GM18858 (cell line): ENCODE measurements at regions not wholly inside any gene's neighbourhood (a gene's known extent, or its start where the extent isn't known, plus 50 kb on each side); places are given as distances from the start of the nearest gene placed in this dataset.

Source experiments
- ATAC-seq: cut with Tn5 transposase; IDR thresholded peaks from one replicate; pipeline ENCODE4 v1.9.1; 2021; ENCODE audit not compliant: unreplicated experiment

- ATAC-seq, result no peak
These were observed 161.2 kb upstream of the NRSN1 start for GRCh38 chr6:23964865-23965264.

- ATAC-seq, result no peak
These were observed 156.7 kb upstream of the NRSN1 start for GRCh38 chr6:23969344-23969743.

- ATAC-seq, result no peak
These were observed 148.3 kb upstream of the NRSN1 start for GRCh38 chr6:23977706-23978105.

GRCh38 chr6:23980965-23981364, 145.1 kb upstream of the NRSN1 start:
- ATAC-seq, result no peak

- no peak for ATAC-seq
These were observed 144.1 kb upstream of the NRSN1 start for GRCh38 chr6:23981923-23982322.

- no peak for ATAC-seq
These were observed 142.3 kb upstream of the NRSN1 start for GRCh38 chr6:23983735-23984134.

GRCh38 chr6:23985015-23985414, 141.0 kb upstream of the NRSN1 start:
- no peak for ATAC-seq

GRCh38 chr6:23989885-23990533, 136.0 kb upstream of the NRSN1 start:
- ATAC-seq, result no peak

GRCh38 chr6:23994013-23994412, 132.0 kb upstream of the NRSN1 start:
- no peak for ATAC-seq

- no peak for ATAC-seq
These were observed 122.0 kb upstream of the NRSN1 start for GRCh38 chr6:24004062-24004461.

GRCh38 chr6:24004659-24005058, 121.4 kb upstream of the NRSN1 start:
- ATAC-seq, result no peak

- ATAC-seq, result no peak
These were observed 119.8 kb upstream of the NRSN1 start for GRCh38 chr6:24006254-24006653.

GRCh38 chr6:24009319-24009718, 116.7 kb upstream of the NRSN1 start:
- no peak for ATAC-seq

- ATAC-seq, result no peak
These were observed 115.9 kb upstream of the NRSN1 start for GRCh38 chr6:24010133-24010532.

- no peak for ATAC-seq
These were observed 109.7 kb upstream of the NRSN1 start for GRCh38 chr6:24016286-24016685.

- no peak for ATAC-seq
These were observed 109.2 kb upstream of the NRSN1 start for GRCh38 chr6:24016857-24017256.

- ATAC-seq, result no peak
These were observed 106.6 kb upstream of the NRSN1 start for GRCh38 chr6:24019393-24019792.

GRCh38 chr6:24019830-24020229, 106.2 kb upstream of the NRSN1 start:
- ATAC-seq, result no peak

- no peak for ATAC-seq
These were observed 100.0 kb upstream of the NRSN1 start for GRCh38 chr6:24026050-24026449.

GRCh38 chr6:24031496-24031895, 94.5 kb upstream of the NRSN1 start:
- ATAC-seq, result no peak

- ATAC-seq, result no peak
These were observed 92.9 kb upstream of the NRSN1 start for GRCh38 chr6:24032896-24033688.

GRCh38 chr6:24043848-24044247, 82.2 kb upstream of the NRSN1 start:
- ATAC-seq, result no peak
